ENCODE measurements at regions not wholly inside any gene's neighbourhood (a gene's known extent, or its start where the extent isn't known, plus 50 kb on each side); places are given as distances from the start of the nearest gene placed in this dataset.

DNA sequence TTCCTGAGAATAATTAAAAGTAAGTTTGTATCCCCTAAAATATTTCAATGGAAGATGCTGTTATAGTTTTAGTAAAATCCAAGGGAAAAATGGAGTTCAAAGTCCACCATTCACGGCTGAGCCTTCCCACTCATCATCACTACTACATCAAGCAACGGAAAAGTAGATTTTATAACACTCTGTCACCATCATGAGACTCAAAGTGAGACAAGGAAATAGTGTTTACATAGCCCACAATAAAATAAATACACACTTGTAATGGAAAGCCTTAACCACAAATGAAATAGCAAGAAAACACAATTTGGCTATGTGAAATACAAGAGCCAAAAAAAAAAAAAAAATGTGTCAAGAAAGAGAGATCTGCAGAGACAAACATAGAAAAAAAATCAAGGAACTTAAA, 569.9 kb upstream of the REG3G start:
- Mint-ChIP-seq H3K9me3 (no peaks in the 10 kb centered on the region), H3K27me3 (ENCODE audit: low read depth) (no peaks in the 10 kb centered on the region), H3K27ac (no peak overlapping the region), H3K36me3 (ENCODE audit: insufficient read depth in 1 of 3, low read depth in 3 of 3) (no peaks in the 10 kb centered on the region), H3K4me1 (no peaks in the 10 kb centered on the region), H3K4me3 (no peak overlapping the region)
- H3K56ac ChIP-seq (ENCODE audit: insufficient read length, low read depth, low read length) = no peak overlapping the region
- no peak overlapping the region for H3K23ac ChIP-seq (ENCODE audit: insufficient read length, low read depth, low read length)
- H3T11ph ChIP-seq (ENCODE audit: low read length) = no peak overlapping the region
- H3K23me2 ChIP-seq (ENCODE audit: insufficient read length, low read depth, low read length, poor library complexity, severe bottlenecking) = no peaks in the 10 kb centered on the region
- H4K8ac ChIP-seq (replicated peaks; ENCODE audit: insufficient read length, low read depth, low read length) = no peak overlapping the region
- H3K27ac ChIP-seq (ENCODE audit: insufficient read length, low read depth, low read length) = no peak overlapping the region
- no peak for DNase-seq
- no CpG with 5 or more reads among the region's 2 CpGs for WGBS (ENCODE audit: extremely low coverage, insufficient read length, low lambda C conversion rate)
- H3K18ac ChIP-seq (ENCODE audit: insufficient read length, low read depth, low read length) = no peak overlapping the region
- no peak overlapping the region for H4K91ac ChIP-seq (ENCODE audit: insufficient read length, low read depth, low read length)
- no peaks in the 10 kb centered on the region for H3K9me3 ChIP-seq (ENCODE audit: control insufficient read depth, low read depth, low read length)
- no peaks in the 10 kb centered on the region for H3K79me1 ChIP-seq (ENCODE audit: insufficient read depth, low read depth, low read length, poor library complexity, severe bottlenecking)
- H4K20me1 ChIP-seq (ENCODE audit: control insufficient read depth, insufficient read depth, insufficient read length) = no peaks in the 10 kb centered on the region
- no peak overlapping the region for H3K14ac ChIP-seq (ENCODE audit: insufficient read depth, low read length)
- H4K5ac ChIP-seq (ENCODE audit: insufficient read length, low read depth, low read length) = no peak overlapping the region
- TF ChIP-seq, protein P1, sequence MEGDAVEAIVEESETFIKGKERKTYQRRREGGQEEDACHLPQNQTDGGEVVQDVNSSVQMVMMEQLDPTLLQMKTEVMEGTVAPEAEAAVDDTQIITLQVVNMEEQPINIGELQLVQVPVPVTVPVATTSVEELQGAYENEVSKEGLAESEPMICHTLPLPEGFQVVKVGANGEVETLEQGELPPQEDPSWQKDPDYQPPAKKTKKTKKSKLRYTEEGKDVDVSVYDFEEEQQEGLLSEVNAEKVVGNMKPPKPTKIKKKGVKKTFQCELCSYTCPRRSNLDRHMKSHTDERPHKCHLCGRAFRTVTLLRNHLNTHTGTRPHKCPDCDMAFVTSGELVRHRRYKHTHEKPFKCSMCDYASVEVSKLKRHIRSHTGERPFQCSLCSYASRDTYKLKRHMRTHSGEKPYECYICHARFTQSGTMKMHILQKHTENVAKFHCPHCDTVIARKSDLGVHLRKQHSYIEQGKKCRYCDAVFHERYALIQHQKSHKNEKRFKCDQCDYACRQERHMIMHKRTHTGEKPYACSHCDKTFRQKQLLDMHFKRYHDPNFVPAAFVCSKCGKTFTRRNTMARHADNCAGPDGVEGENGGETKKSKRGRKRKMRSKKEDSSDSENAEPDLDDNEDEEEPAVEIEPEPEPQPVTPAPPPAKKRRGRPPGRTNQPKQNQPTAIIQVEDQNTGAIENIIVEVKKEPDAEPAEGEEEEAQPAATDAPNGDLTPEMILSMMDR (conservative IDR thresholded peaks at IDR 0.05) = no peak
- no peak overlapping the region for H2BK5ac ChIP-seq (ENCODE audit: insufficient read length, low read length)
- H2AK5ac ChIP-seq (ENCODE audit: insufficient read length, low read length) = no peak overlapping the region
- no peak overlapping the region for H2BK20ac ChIP-seq (ENCODE audit: low read depth, low read length, poor library complexity, severe bottlenecking)
- H2BK12ac ChIP-seq (ENCODE audit: insufficient read length, low read depth, low read length) = no peak overlapping the region
- H3K4me2 ChIP-seq (ENCODE audit: insufficient read depth, insufficient read length, low read length) = no peak overlapping the region
- no peak overlapping the region for H2BK15ac ChIP-seq (ENCODE audit: low read depth, low read length)
- H2AFZ ChIP-seq (ENCODE audit: low read length) = no peak overlapping the region
- no peaks in the 10 kb centered on the region for H3K4me1 ChIP-seq (ENCODE audit: insufficient read depth, low read length)
- no peaks in the 10 kb centered on the region for H3K27me3 ChIP-seq (ENCODE audit: insufficient read depth, low read length)
- H3K79me2 ChIP-seq (ENCODE audit: insufficient read depth, low read length) = no peaks in the 10 kb centered on the region
- H3K9ac ChIP-seq (ENCODE audit: extremely low read depth, insufficient read length, low read length) = no peak overlapping the region
- no peak overlapping the region for H3K4ac ChIP-seq (ENCODE audit: low read depth, low read length)
- no peak overlapping the region for H2BK120ac ChIP-seq (ENCODE audit: low read depth, low read length, poor library complexity, severe bottlenecking)

Data from H9 (cell line).